B cell (primary cell): ENCODE measurements at regions not wholly inside any gene's neighbourhood (a gene's known extent, or its start where the extent isn't known, plus 50 kb on each side); places are given as distances from the start of the nearest gene placed in this dataset.

Experiments used
- ATAC-seq: fragments of 200-7000 bp; cut with Tn5 transposase; one replicate; pipeline ENCODE4 v1.10.0; 2021; ENCODE audit warnings: low read depth, mild to moderate bottlenecking, moderate number of reproducible peaks, moderate library complexity
- CTCF ChIA-PET: fragments of 350-600 bp; sonication (Branson Sonifier 250); formaldehyde crosslinking; loops from one replicate; lab custom pipeline; 2021; ENCODE audit warnings: antibody characterized with exemption, inconsistent platforms; lab: Charles Lee
- POLR2A ChIA-PET: fragments of 350-600 bp; sonication (Branson Sonifier 250); formaldehyde crosslinking; loops from one replicate; lab custom pipeline; 2021; ENCODE audit warnings: antibody characterized with exemption; lab: Charles Lee
- DNase-seq: peaks from one replicate; pipeline ENCODE4 v3.0.0; 2013
- H2AFZ ChIP-seq: 2 replicates; pipeline ENCODE4 v1.6.1; 2012; ENCODE audit warnings: mild to moderate bottlenecking, low read depth, low read length; ENCODE audit not compliant: insufficient read depth, poor library complexity, severe bottlenecking
- H3K27ac ChIP-seq, 2 donors: 1 replicate in 1 of 2; 2 replicates in 1 of 2; pipeline ENCODE4 v1.5.1; 2012 to 2013; ENCODE audit warnings: low read length in 2 of 2, mild to moderate bottlenecking in 2 of 2, moderate library complexity in 1 of 2
- H3K27me3 ChIP-seq, 4 experiments: fragments of 200-600 bp in 1 of 4; sonication (generic) in 1 of 4; replicated peaks in 1 of 4; 1 replicate in 2 of 4; 2 replicates in 2 of 4; pipeline versions ENCODE4 v1.6.1 to v1.7.0; 2013 to 2016; ENCODE audit warnings: low read length in 3 of 4, mild to moderate bottlenecking in 2 of 4, mixed read lengths in 1 of 4, moderate library complexity in 1 of 4; ENCODE audit not compliant: insufficient read depth in 4 of 4, control insufficient read depth in 3 of 4; ENCODE audit errors: control extremely low read depth in 1 of 4
- H3K36me3 ChIP-seq, 2 experiments: replicated peaks in 1 of 2; 1 replicate in 1 of 2; 2 replicates in 1 of 2; pipeline versions ENCODE4 v1.6.1 to v1.7.1; 2013; ENCODE audit warnings: low read length in 1 of 2; ENCODE audit not compliant: insufficient read depth in 2 of 2, control insufficient read depth in 1 of 2; ENCODE audit errors: control extremely low read depth in 1 of 2, extremely low read depth in 1 of 2
- H3K4me1 ChIP-seq, 2 donors: fragments of 200-600 bp in 1 of 2; sonication (generic) in 1 of 2; 1 replicate in 1 of 2; 2 replicates in 1 of 2; pipeline versions ENCODE4 v1.5.1 to v1.6.1; 2013 to 2017; ENCODE audit warnings: low read length in 2 of 2; ENCODE audit not compliant: control insufficient read depth in 2 of 2, insufficient read depth in 2 of 2
- H3K4me2 ChIP-seq: replicated peaks from 2 replicates; pipeline ENCODE3; 2012; ENCODE audit warnings: mild to moderate bottlenecking, low read depth, low read length; ENCODE audit not compliant: poor library complexity, severe bottlenecking
- H3K4me3 ChIP-seq, 5 experiments: fragments of 200-600 bp in 1 of 5; sonication (generic) in 1 of 5; 1 replicate in 3 of 5; 2 replicates in 2 of 5; pipeline versions ENCODE4 v1.5.1 to v1.7.0; 2011 to 2016; ENCODE audit warnings: low read length in 4 of 5, mild to moderate bottlenecking in 4 of 5, low read depth in 2 of 5, control low read depth in 1 of 5, moderate library complexity in 1 of 5; ENCODE audit not compliant: insufficient read depth in 1 of 5; ENCODE audit errors: control extremely low read depth in 1 of 5, extremely low read depth in 1 of 5
- H3K79me2 ChIP-seq: fragments of 200-600 bp; sonication (generic); one replicate; pipeline ENCODE4 v1.6.0; 2016; ENCODE audit warnings: low read length; ENCODE audit not compliant: control insufficient read depth, insufficient read depth
- H3K9ac ChIP-seq: fragments of 200-600 bp; sonication (generic); 2 replicates; pipeline ENCODE4 v1.6.1; 2017; ENCODE audit warnings: mild to moderate bottlenecking, low read length, moderate library complexity
- H3K9me3 ChIP-seq, 3 donors: one replicate each; pipeline versions ENCODE4 v1.6.1 to v1.7.1; 2013; ENCODE audit warnings: low read length in 2 of 3; ENCODE audit not compliant: control insufficient read depth in 2 of 3, insufficient read depth in 1 of 3; ENCODE audit errors: control extremely low read depth in 1 of 3
- H4K20me1 ChIP-seq: 2 replicates; pipeline ENCODE4 v1.6.0; 2012; ENCODE audit warnings: mild to moderate bottlenecking, low read length; ENCODE audit not compliant: insufficient read depth, control insufficient read depth, poor library complexity, severe bottlenecking
- H3K27ac Mint-ChIP-seq: one replicate; pipeline ENCODE4 v1.8.0; 2021; ENCODE audit warnings: mixed read lengths
- H3K27me3 Mint-ChIP-seq: one replicate; pipeline ENCODE4 v1.8.0; 2021; ENCODE audit warnings: mixed read lengths
- H3K4me1 Mint-ChIP-seq: one replicate; pipeline ENCODE4 v1.8.0; 2021; ENCODE audit warnings: mixed read lengths
- H3K4me3 Mint-ChIP-seq: one replicate; pipeline ENCODE4 v1.8.0; 2021; ENCODE audit warnings: mixed read lengths
- H3K9me3 Mint-ChIP-seq: one replicate; pipeline ENCODE4 v1.8.0; 2022; ENCODE audit warnings: mixed read lengths; ENCODE audit not compliant: insufficient read depth
- EZH2 ChIP-seq: IDR thresholded peaks from 2 replicates; pipeline ENCODE4 v1.6.1; 2012; ENCODE audit warnings: borderline replicate concordance, low read depth, mild to moderate bottlenecking, moderate library complexity, low read length; ENCODE audit not compliant: insufficient read depth, poor library complexity, severe bottlenecking
- WGBS: methylation state at CpG from one replicate; pipeline ENCODE4 v1.1.5; 2013; ENCODE audit warnings: missing lambda C conversion rate; ENCODE audit not compliant: insufficient coverage; 5-methylcytosine and 5-hydroxymethylcytosine counted together
- intact Hi-C: fragments of 100-400 bp; cut with micrococcal nuclease; formaldehyde crosslinking; loops from one replicate; pipeline ENCODE4 v1.10.0; 2022
- TF ChIP-seq, protein P1 (sequence below): fragments of 200-600 bp; IDR thresholded peaks from one replicate; pipeline ENCODE4 v1.8.0; 2022; ENCODE audit warnings: antibody characterized with exemption, mild to moderate bottlenecking

DNA sequence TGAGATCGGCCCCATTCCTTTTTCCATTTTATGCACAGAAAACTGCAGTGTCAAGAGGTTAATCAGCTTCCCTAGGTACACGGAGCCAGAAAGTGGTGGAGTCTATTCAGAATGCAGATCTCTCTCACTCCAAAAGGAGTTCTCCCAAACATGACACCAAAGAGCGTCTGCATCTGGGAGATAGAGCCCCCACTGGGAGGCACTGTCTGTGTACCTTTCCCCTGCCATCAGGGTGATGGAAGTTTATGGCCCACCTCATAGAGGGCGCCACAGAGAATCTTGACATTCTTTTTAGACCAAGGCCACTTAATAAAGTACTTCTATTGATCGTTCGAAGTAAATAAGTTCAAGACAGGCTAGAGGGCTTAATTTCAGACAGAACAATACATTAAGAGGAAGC, 493.7 kb upstream of the ERCC4 start:
- Mint-ChIP-seq H3K9me3 (no peaks in the 10 kb centered on the region), H3K27ac (no peak overlapping the region), H3K27me3 (no peaks in the 10 kb centered on the region), H3K4me3 (no peak overlapping the region), H3K4me1 (peaks cover 9% of the 10 kb centered on the region)
- Histone ChIP-seq H4K20me1 (no peaks in the 10 kb centered on the region), H3K36me3 (no peaks in the 10 kb centered on the region), H3K4me2 (peak overlapping the region; percentile 9), H3K4me3 (no peak overlapping the region), H3K27me3 (no peaks in the 10 kb centered on the region), H3K9me3 (peaks cover 0 to 6% (median 1%) of the 10 kb centered on the region in 3 donors), H2AFZ (no peak overlapping the region), H3K79me2 (no peaks in the 10 kb centered on the region), H3K9ac (no peak overlapping the region), H3K4me1 (peaks cover 5 to 6% of the 10 kb centered on the region in 2 donors), H3K27ac (no peak overlapping the region)
- ChIA-PET POLR2A (no interaction called here), CTCF (no interaction called here)
- TF ChIP-seq EZH2 = no peak
- TF ChIP-seq, protein P1, sequence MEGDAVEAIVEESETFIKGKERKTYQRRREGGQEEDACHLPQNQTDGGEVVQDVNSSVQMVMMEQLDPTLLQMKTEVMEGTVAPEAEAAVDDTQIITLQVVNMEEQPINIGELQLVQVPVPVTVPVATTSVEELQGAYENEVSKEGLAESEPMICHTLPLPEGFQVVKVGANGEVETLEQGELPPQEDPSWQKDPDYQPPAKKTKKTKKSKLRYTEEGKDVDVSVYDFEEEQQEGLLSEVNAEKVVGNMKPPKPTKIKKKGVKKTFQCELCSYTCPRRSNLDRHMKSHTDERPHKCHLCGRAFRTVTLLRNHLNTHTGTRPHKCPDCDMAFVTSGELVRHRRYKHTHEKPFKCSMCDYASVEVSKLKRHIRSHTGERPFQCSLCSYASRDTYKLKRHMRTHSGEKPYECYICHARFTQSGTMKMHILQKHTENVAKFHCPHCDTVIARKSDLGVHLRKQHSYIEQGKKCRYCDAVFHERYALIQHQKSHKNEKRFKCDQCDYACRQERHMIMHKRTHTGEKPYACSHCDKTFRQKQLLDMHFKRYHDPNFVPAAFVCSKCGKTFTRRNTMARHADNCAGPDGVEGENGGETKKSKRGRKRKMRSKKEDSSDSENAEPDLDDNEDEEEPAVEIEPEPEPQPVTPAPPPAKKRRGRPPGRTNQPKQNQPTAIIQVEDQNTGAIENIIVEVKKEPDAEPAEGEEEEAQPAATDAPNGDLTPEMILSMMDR = no peak
- ATAC-seq (no peak), DNase-seq (no peak)
- 40% methylated on average over 2 of the region's 6 CpGs for WGBS
- intact Hi-C loops = no loop called here

DNA sequence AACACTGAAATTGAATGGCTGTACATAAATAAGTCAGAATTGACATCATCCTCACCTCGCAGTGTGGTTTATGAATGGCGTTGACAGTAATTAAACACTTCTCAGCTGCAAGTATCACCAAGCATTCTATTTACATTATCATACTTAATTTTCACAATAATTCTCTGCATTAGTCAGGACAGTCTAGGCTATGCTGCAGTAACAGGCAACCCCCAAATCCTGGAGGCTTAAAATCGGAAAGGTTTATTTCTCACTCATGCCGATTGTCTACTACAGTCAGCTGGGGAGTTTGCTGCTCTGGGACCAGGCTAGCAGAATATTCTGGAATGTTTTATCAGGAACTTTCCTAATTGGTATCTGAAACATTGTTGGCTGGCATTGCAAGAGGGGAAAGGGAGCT, 493.2 kb upstream of the ERCC4 start:
- 81% methylated on average over 3 of the region's 4 CpGs for WGBS
- no peak overlapping the region for H3K4me3 Mint-ChIP-seq

More for the DNA sequence above, 493.2 kb upstream of the ERCC4 start:
- H3K36me3 ChIP-seq = no peaks in the 10 kb centered on the region
- DNase-seq (no peak), ATAC-seq (no peak)
- no peak overlapping the region for H2AFZ ChIP-seq
- Mint-ChIP-seq H3K27me3 (no peaks in the 10 kb centered on the region), H3K4me1 (peaks cover 9% of the 10 kb centered on the region), H3K27ac (no peak overlapping the region), H3K9me3 (no peaks in the 10 kb centered on the region)
- no peaks in the 10 kb centered on the region for H3K27me3 ChIP-seq
- no peaks in the 10 kb centered on the region for H4K20me1 ChIP-seq
- no peaks in the 10 kb centered on the region for H3K79me2 ChIP-seq
- ChIA-PET POLR2A (no interaction called here), CTCF (no interaction called here)
- H3K9me3 ChIP-seq = peaks cover 0 to 6% (median 1%) of the 10 kb centered on the region in 3 donors
- H3K4me3 ChIP-seq = no peak overlapping the region
- peaks cover 5 to 6% of the 10 kb centered on the region in 2 donors for H3K4me1 ChIP-seq
- intact Hi-C loops = no loop called here
- no peak overlapping the region for H3K4me2 ChIP-seq
- H3K9ac ChIP-seq = no peak overlapping the region
- TF ChIP-seq, protein P1 = no peak
- TF ChIP-seq EZH2 = no peak
- H3K27ac ChIP-seq = no peak overlapping the region
